ENCODE measurements at regions not wholly inside any gene's neighbourhood (a gene's known extent, or its start where the extent isn't known, plus 50 kb on each side); places are given as distances from the start of the nearest gene placed in this dataset.

DNA sequence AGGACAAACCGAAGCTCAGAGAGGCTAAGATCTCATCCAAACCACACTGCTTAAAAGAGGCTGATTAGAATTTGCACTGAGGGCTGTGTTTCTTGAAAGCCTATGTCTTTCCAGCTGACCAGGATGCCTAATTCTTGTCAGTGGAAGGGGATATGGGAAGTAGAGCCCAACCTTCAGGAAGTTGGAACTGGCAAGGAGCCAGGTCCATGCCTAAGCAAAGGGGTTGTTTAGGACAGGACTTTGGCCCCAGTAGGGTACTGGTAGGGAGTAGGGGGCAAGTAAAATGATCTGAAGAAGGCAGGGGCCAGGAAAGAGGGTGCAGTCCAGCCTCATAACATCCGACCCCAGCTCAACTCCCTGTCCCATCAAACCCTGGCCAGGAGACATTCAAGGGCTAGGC lies 130.9 kb downstream of the GAS1 start:
- TF ChIP-seq CTCF (IDR thresholded peaks at IDR 0.05 in 8 of 11, conservative IDR thresholded peaks at IDR 0.05 in 3 of 11) (no peak), POLR2AphosphoS5 (IDR thresholded peaks at IDR 0.05) (no peak), POLR2A (IDR thresholded peaks at IDR 0.05) (no peak)
- Histone ChIP-seq H3K27ac (no peak overlapping the region), H3K9me3 (peaks cover 0 to 23% (median 12%) of the 10 kb centered on the region in 8 donors), H3K4me3 (no peak overlapping the region), H3K4me1 (no peaks in the 10 kb centered on the region), H3K36me3 (no peaks in the 10 kb centered on the region), H3K27me3 (replicated peaks in 1 of 7) (no peaks in the 10 kb centered on the region)
- DNase-seq: no peak
- intact Hi-C loops (cut with DNase I; ENCODE audit: low total_unique reads): no loop called here
- 66 to 84% (median 70%) methylated on average over 2 of the region's 2 CpGs for WGBS, 5 donors

DNA sequence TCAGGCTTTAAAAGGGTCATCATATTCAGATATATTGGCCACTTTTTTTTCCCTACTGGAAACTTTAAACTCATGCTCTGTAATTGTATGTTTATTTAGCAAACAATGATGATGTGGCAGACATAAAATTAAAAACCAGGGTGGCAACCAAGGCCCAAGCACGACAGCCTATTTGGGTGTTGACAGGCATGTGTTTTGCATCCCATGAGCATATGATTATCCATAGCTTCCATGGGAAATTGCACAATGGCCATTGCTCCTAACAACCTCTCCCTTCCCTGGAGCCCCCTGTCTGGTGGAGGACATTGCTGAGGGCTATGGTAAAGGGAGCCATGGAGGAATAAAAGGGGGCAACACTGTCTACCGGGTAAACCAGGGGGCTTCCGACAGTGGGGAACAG lies 134.7 kb downstream of the GAS1 start:
- Histone ChIP-seq H3K4me1 (no peaks in the 10 kb centered on the region), H3K4me3 (no peak overlapping the region), H3K9me3 (peaks cover 0 to 5% (median 0%) of the 10 kb centered on the region in 8 donors), H3K27ac (no peak overlapping the region), H3K27me3 (replicated peaks in 1 of 7) (no peaks in the 10 kb centered on the region), H3K36me3 (no peaks in the 10 kb centered on the region)
- WGBS, 5 donors: 86 to 95% (median 89%) methylated on average over 3 of the region's 3 CpGs
- DNase-seq: no peak
- no peak for TF ChIP-seq POLR2AphosphoS5 (IDR thresholded peaks at IDR 0.05)
- no peak for TF ChIP-seq CTCF (IDR thresholded peaks at IDR 0.05 in 8 of 11, conservative IDR thresholded peaks at IDR 0.05 in 3 of 11)
- no peak for TF ChIP-seq POLR2A (IDR thresholded peaks at IDR 0.05)
- intact Hi-C loops (cut with DNase I; ENCODE audit: low total_unique reads): no loop called here

GRCh38 chr9:86809759-86810367 lies 137.4 kb downstream of the GAS1 start:
- WGBS, 5 donors: 76 to 87% (median 80%) methylated on average over 9 of the region's 9 CpGs
- no peak for DNase-seq
- H3K27me3 ChIP-seq (replicated peaks in 1 of 7): no peaks in the 10 kb centered on the region

GRCh38 chr9:86809151-86809550 lies 138.2 kb downstream of the GAS1 start:
- no peaks in the 10 kb centered on the region for H3K27me3 ChIP-seq (replicated peaks in 1 of 7)
- H3K4me1 ChIP-seq: no peaks in the 10 kb centered on the region
- H3K4me3 ChIP-seq: no peak overlapping the region
- no peaks in the 10 kb centered on the region for H3K36me3 ChIP-seq
- no peak for TF ChIP-seq CTCF (IDR thresholded peaks at IDR 0.05 in 8 of 11, conservative IDR thresholded peaks at IDR 0.05 in 3 of 11)
- TF ChIP-seq POLR2A (IDR thresholded peaks at IDR 0.05): no peak
- TF ChIP-seq POLR2AphosphoS5 (IDR thresholded peaks at IDR 0.05): no peak
- intact Hi-C loops (cut with DNase I; ENCODE audit: low total_unique reads): no loop called here
- DNase-seq: no peak
- no peak overlapping the region for H3K27ac ChIP-seq
- H3K9me3 ChIP-seq: no peaks in the 10 kb centered on the region
- WGBS, 5 donors: 83 to 89% (median 88%) methylated on average over 6 of the region's 6 CpGs

More at GRCh38 chr9:86809759-86810367, 137.4 kb downstream of the GAS1 start:
- Histone ChIP-seq H3K36me3 (no peaks in the 10 kb centered on the region), H3K27ac (no peak overlapping the region), H3K4me3 (no peak overlapping the region), H3K4me1 (no peaks in the 10 kb centered on the region), H3K9me3 (no peaks in the 10 kb centered on the region)
- intact Hi-C loops (cut with DNase I; ENCODE audit: low total_unique reads): no loop called here
- no peak for TF ChIP-seq CTCF (IDR thresholded peaks at IDR 0.05 in 8 of 11, conservative IDR thresholded peaks at IDR 0.05 in 3 of 11)
- TF ChIP-seq POLR2A (IDR thresholded peaks at IDR 0.05): no peak
- TF ChIP-seq POLR2AphosphoS5 (IDR thresholded peaks at IDR 0.05): no peak

Measured in spleen (tissue), 11 donors.